CD4-positive, alpha-beta T cell (primary cell): ENCODE measurements at regions not wholly inside any gene's neighbourhood (a gene's known extent, or its start where the extent isn't known, plus 50 kb on each side); places are given as distances from the start of the nearest gene placed in this dataset.
"Not testable (repeated sequence)": the region's sequence is repeated elsewhere in the genome, so short reads cannot be mapped to it uniquely, and the experiment has no call there.

Experiments used
- ATAC-seq: fragments of 200-7000 bp; cut with Tn5 transposase; one replicate; pipeline ENCODE4 v1.10.0; 2022; ENCODE audit warnings: mild to moderate bottlenecking; ENCODE audit not compliant: poor library complexity
- CTCF ChIA-PET: fragments of 350-600 bp; sonication (Branson Sonifier 250); formaldehyde crosslinking; loops from one replicate; lab custom pipeline; 2021; ENCODE audit warnings: antibody characterized with exemption, inconsistent platforms; lab: Charles Lee
- POLR2A ChIA-PET: fragments of 350-600 bp; sonication (Branson Sonifier 250); formaldehyde crosslinking; loops from one replicate; lab custom pipeline; 2021; ENCODE audit warnings: antibody characterized with exemption, inconsistent platforms; lab: Charles Lee
- DNase-seq, 14 experiments: peaks; one replicate each; pipeline ENCODE4 v3.0.0-alpha.2; 2013 to 2020; ENCODE audit warnings: mixed read lengths in 2 of 14
- H3K27ac ChIP-seq, 2 donors: one replicate each; pipeline versions ENCODE4 v1.5.1 to v1.7.0; 2013; ENCODE audit warnings: low read length in 2 of 2, low read depth in 1 of 2, mild to moderate bottlenecking in 1 of 2
- H3K27me3 ChIP-seq, 2 experiments: 1 replicate in 1 of 2; 2 replicates in 1 of 2; pipeline versions ENCODE4 v1.6.1 to v1.7.0; 2013; ENCODE audit warnings: low read length in 2 of 2, control low read depth in 1 of 2, mild to moderate bottlenecking in 1 of 2, moderate library complexity in 1 of 2; ENCODE audit not compliant: insufficient read depth in 2 of 2, control insufficient read depth in 1 of 2
- H3K36me3 ChIP-seq: one replicate; pipeline ENCODE4 v1.6.1; 2013; ENCODE audit warnings: low read length, control low read depth; ENCODE audit not compliant: insufficient read depth
- H3K4me1 ChIP-seq: one replicate; pipeline ENCODE4 v1.6.1; 2013; ENCODE audit warnings: low read length, control low read depth; ENCODE audit not compliant: insufficient read depth
- H3K4me3 ChIP-seq: one replicate; pipeline ENCODE4 v1.5.1; 2013; ENCODE audit warnings: mild to moderate bottlenecking, low read length, moderate library complexity
- H3K9me3 ChIP-seq, 2 experiments: 1 replicate in 1 of 2; 2 replicates in 1 of 2; pipeline versions ENCODE4 v1.6.1 to v1.7.0; 2013; ENCODE audit warnings: low read length in 2 of 2, mild to moderate bottlenecking in 2 of 2, control low read depth in 1 of 2, moderate library complexity in 1 of 2; ENCODE audit not compliant: control insufficient read depth in 1 of 2, insufficient read depth in 1 of 2
- H3K27ac Mint-ChIP-seq: one replicate; pipeline ENCODE4 v1.8.0; 2020; ENCODE audit warnings: mixed read lengths
- H3K27me3 Mint-ChIP-seq: one replicate; pipeline ENCODE4 v1.8.0; 2021; ENCODE audit warnings: mixed read lengths
- H3K36me3 Mint-ChIP-seq: one replicate; pipeline ENCODE4 v1.8.0; 2021; ENCODE audit warnings: low read depth, mixed read lengths
- H3K4me1 Mint-ChIP-seq: one replicate; pipeline ENCODE4 v1.8.0; 2021; ENCODE audit warnings: low read depth, mixed read lengths
- H3K4me3 Mint-ChIP-seq: one replicate; pipeline ENCODE4 v1.8.0; 2020; ENCODE audit warnings: mild to moderate bottlenecking, mixed read lengths
- H3K9me3 Mint-ChIP-seq: one replicate; pipeline ENCODE4 v1.8.0; 2020; ENCODE audit warnings: mixed read lengths
- CTCF ChIP-seq: fragments of 200-600 bp; IDR thresholded peaks from one replicate; pipeline ENCODE4 v1.8.0; 2022; ENCODE audit warnings: antibody characterized with exemption, mild to moderate bottlenecking
- intact Hi-C, 2 experiments: fragments of 100-400 bp; cut with DNase I in 1 of 2; cut with micrococcal nuclease in 1 of 2; formaldehyde crosslinking; loops; one replicate each; pipeline versions ENCODE4 v1.15.1 to v1.9.0; 2023 to 2025; cut with DNase I, micrococcal nuclease

- ATAC-seq (no peak), DNase-seq (no peak)
- Histone ChIP-seq H3K36me3 (no peaks in the 10 kb centered on the region), H3K27me3 (peaks cover 0 to 3% of the 10 kb centered on the region in 2 experiments), H3K4me3 (no peak overlapping the region), H3K9me3 (peaks cover 7 to 13% of the 10 kb centered on the region in 2 experiments), H3K4me1 (no peaks in the 10 kb centered on the region), H3K27ac (no peak overlapping the region)
- Mint-ChIP-seq H3K27ac (no peak overlapping the region), H3K9me3 (peaks cover 5% of the 10 kb centered on the region), H3K36me3 (no peaks in the 10 kb centered on the region), H3K4me1 (no peaks in the 10 kb centered on the region), H3K27me3 (peaks cover 36% of the 10 kb centered on the region), H3K4me3 (no peak overlapping the region)
- no peak for TF ChIP-seq CTCF
- ChIA-PET CTCF (no interaction called here), POLR2A (no interaction called here)
- intact Hi-C loops = no loop called here
Measured at GRCh38 chr16:66026787-66027330, 339.6 kb upstream of the CDH5 start.

GRCh38 chr16:66026211-66026610 is 340.3 kb upstream of the CDH5 start:
- no peak overlapping the region for H3K4me3 Mint-ChIP-seq
- intact Hi-C loops = no loop called here
- no peak for TF ChIP-seq CTCF
- H3K9me3 Mint-ChIP-seq = peaks cover 5% of the 10 kb centered on the region
- peaks cover 36% of the 10 kb centered on the region for H3K27me3 Mint-ChIP-seq
- ChIA-PET CTCF (no interaction called here), POLR2A (no interaction called here)
- H3K27ac Mint-ChIP-seq = no peak overlapping the region
- Histone ChIP-seq H3K27me3 (peaks cover 0 to 3% of the 10 kb centered on the region in 2 experiments), H3K27ac (no peak overlapping the region), H3K4me3 (no peak overlapping the region), H3K9me3 (peaks cover 7 to 16% of the 10 kb centered on the region in 2 experiments), H3K4me1 (no peaks in the 10 kb centered on the region), H3K36me3 (no peaks in the 10 kb centered on the region)
- H3K4me1 Mint-ChIP-seq = no peaks in the 10 kb centered on the region
- DNase-seq (no peak), ATAC-seq (no peak)
- no peaks in the 10 kb centered on the region for H3K36me3 Mint-ChIP-seq

DNA sequence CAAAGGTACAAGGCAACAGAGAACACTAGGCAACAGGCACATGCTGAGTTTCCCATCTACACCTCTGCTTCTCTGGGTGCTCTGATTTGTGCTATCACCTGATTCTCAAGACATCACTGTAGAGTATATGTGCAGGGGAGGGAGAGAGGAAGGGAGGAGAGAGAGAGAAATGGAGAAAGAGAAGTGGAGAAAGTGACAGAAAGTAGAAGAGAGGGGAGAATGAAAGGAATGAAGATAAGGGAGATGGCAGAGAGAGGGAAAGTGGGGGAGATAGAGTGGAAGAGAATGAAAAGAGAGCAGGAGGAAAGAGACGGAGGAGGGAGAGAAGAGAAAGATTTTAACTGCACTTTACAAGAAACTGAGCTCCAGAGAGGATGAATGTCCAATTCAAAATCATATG is 340.7 kb upstream of the CDH5 start:
- Mint-ChIP-seq H3K9me3 (peaks cover 5% of the 10 kb centered on the region), H3K27ac (no peak overlapping the region), H3K4me1 (no peaks in the 10 kb centered on the region), H3K4me3 (no peak overlapping the region), H3K27me3 (peaks cover 36% of the 10 kb centered on the region), H3K36me3 (no peaks in the 10 kb centered on the region)
- ATAC-seq (no peak), DNase-seq (no peak)
- no peaks in the 10 kb centered on the region for H3K4me1 ChIP-seq
- no peak overlapping the region for H3K27ac ChIP-seq
- H3K4me3 ChIP-seq = no peak overlapping the region
- ChIA-PET CTCF (no interaction called here), POLR2A (no interaction called here)
- peaks cover 7 to 19% of the 10 kb centered on the region in 2 experiments for H3K9me3 ChIP-seq
- H3K27me3 ChIP-seq = peaks cover 0 to 3% of the 10 kb centered on the region in 2 experiments
- no peak for TF ChIP-seq CTCF
- no peaks in the 10 kb centered on the region for H3K36me3 ChIP-seq
- intact Hi-C loops = no loop called here

GRCh38 chr16:66024567-66024966 is 341.9 kb upstream of the CDH5 start:
- H3K4me1 ChIP-seq, intact Hi-C loops, CTCF ChIA-PET, H3K27ac ChIP-seq, H3K4me3 ChIP-seq, H3K9me3 Mint-ChIP-seq, POLR2A ChIA-PET, H3K4me3 Mint-ChIP-seq, H3K4me1 Mint-ChIP-seq, H3K27me3 ChIP-seq, DNase-seq, ATAC-seq, H3K27ac Mint-ChIP-seq, H3K36me3 ChIP-seq, H3K36me3 Mint-ChIP-seq: not testable (repeated sequence)
- peaks cover 32% of the 10 kb centered on the region for H3K27me3 Mint-ChIP-seq
- H3K9me3 ChIP-seq = peaks cover 7 to 14% of the 10 kb centered on the region in 2 experiments
